T follicular helper cell (primary cell): ENCODE measurements at regions not wholly inside any gene's neighbourhood (a gene's known extent, or its start where the extent isn't known, plus 50 kb on each side); places are given as distances from the start of the nearest gene placed in this dataset.

Experiments used
- DNase-seq: peaks from one replicate; pipeline ENCODE4 v3.0.0-alpha.2; 2020; ENCODE audit warnings: low read depth

DNA sequence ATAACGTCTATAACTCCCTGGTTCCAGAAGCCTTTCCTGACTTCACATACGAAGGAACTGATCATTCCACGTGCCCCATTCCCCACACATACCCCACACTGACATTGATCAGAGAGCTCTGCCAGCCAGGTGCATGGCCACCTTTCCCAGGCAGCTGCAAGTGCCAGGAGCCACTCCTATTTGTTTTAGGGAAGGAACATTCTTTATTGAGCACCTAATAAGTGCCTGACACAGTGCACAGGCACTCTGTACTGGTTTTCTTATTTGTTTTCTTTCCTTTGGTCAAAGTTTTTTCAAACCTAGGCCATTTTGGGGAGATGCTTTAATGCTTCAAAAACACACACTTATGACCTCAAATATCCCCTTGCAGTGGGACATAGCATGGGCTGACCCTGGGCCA, 50.0 kb downstream of the PITPNM2 start:
- DNase-seq, result no peak

DNA sequence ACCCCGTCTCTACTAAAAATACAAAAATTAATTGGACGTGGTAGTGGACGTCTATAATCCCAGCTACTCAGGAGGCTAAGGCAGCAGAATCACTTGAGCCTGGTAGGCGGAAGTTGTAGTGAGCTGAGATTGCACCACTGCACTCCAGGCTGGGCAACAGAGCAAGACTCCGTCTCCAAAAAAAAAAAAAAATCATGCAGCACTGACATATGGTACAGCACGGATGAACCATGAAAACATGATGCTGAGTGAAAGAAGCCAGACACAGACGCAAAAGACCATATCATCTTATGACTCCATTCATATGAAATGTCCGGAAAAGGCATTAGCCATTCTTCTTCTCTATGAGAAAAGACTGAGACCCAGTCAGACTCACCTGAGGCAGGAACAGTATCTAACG, 50.4 kb downstream of the PITPNM2 start:
- no peak for DNase-seq

DNA sequence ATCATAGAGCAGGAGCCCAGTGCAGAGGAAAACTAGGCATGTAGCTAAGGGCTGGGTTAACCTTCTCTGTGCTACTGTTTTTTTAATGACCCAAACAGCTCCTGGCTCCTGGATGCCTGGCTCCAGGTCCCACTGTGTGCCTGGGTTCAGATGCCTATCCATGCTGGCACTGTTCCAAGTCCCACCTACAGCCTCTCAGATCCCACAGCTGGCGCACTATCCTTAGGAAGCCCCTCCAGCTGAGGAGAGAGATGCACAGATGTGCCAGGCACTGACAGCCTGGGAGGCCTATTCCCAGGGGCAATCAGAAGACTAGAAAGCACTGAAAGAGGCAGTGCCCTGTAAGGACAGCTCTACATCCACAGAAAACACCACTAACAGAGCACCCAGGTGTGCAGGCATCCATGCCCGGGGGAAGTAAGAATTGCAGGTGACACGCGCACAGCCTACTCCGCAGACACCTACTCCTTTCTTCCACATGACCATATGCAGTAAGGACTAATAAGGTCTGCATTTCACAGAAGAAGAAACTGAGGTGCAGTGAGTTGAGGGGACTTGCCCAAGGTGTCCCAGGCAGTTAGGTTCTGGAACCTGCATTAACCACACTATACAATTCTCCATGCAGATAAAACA, 51.2 kb downstream of the PITPNM2 start:
- DNase-seq, result no peak

DNA sequence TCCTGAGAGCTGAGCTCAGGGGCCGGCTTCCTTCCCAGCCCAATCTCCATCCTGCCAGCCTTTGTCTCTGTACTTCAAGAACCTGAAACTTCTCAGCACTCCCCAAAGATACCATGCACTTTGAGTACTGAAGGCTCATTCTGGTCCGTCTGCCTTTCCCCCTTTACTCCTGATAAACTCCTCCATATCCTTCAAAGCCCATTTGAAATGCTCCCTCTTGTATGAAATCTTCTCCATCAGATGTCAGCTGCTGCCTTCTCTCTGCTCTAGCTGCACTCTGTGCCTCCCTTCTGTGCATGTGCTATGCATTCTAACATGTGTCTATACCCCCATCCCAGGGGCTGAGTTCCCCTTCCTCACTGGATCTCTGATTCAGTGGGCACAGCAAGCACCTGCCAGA, 52.1 kb downstream of the PITPNM2 start:
- DNase-seq, result no peak

DNA sequence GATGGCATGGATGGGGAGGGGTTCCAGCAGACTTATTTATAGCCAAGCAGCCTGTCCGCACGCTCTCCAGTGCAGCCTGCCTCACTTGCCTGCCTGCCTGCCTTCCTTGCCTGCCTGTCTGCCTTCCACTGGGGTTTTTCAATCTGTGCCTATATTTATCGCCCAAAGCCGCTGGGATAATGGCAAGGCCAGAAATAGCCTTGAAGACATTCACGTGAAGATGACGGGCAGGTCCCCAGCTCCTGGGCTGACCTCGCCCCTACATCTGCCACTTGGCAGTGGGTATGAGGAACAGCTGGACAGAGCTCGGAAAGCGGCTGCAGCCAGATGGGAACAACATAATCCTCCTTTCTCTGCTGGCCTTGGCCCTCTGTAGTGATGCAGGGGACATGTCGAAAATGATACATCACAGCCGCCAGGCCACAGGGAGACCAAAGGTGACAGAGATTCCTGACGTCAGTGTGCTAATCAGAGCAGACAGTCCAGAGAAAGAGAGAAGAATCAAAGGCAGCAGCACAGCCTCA, 53.3 kb downstream of the PITPNM2 start:
- no peak for DNase-seq

DNA sequence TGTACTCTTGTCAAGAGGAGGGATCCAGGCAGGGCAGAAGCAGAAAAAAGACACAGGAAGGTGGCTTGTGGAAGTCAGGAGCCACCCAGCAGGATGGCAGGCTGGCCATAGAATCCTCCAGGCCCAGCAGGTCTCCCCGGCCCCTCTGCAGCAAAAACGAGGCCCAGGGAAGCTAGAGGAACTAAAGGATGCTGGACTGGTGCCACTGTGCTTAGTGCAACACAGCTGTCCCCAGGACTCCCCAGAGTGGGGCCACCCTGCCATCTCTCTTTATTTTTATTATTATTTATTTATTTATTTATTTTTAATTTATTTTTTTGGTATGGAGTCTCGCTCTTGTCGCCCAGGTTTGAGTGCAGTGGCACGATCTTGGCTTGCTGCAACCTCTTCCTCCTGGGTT, 54.1 kb downstream of the PITPNM2 start:
- DNase-seq, result no peak

DNA sequence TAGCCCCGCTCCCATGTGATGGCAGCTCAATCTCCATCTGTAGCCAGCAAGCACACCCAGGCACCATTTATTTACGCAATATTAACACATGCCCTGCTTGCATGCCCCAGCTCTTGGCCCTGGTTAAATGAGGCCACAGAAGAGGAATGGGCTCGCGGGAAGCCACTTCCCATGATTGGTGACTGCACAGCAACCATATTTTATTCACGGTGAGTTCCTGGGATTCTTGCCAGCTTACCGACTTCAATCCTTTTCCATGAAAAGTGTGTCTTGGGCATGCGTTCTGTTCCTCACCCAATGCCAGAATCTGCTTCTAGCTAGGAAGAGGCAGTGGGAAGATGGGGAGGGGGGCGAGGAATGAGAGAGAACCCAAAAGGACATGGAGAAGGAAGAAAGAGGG, 54.7 kb downstream of the PITPNM2 start:
- no peak for DNase-seq

DNA sequence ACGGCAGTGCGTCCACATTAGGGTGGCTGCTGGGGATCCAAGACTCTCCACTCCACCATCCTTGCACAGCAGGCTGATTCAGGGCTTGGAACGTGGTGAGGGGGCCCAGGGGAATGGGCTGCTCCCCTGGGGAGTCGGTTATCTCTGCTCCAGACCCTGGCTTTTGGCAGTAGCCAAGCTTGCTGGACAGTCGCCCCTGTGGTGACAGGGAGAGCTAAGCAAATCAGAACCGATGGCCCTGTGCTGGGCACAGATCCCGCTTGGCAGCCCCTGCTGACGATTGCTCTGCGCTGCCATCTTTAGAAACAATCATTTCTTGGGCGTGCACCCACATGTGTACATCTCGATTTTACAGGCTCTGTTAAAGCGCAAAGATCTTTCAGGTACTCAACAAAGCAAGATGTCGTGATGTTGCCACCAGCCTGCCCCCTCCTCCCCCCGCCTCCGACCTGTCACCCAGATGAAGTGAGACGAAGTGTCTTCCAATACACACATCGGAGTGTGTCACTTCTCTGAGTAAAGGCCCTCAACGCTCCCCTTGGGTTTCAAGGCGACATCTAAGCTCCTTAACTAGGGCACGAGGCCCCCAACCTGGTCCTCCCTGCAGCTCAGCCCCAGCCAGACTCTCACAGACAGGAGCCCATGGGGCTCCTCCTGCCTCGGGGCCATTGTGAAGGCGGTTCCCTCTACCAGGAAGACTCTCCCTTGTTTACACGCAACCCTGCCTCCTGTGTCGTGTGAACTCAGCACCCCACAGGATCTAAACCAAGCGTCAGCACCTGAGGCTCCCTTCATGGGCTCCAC, 55.6 kb downstream of the PITPNM2 start:
- DNase-seq, result no peak

DNA sequence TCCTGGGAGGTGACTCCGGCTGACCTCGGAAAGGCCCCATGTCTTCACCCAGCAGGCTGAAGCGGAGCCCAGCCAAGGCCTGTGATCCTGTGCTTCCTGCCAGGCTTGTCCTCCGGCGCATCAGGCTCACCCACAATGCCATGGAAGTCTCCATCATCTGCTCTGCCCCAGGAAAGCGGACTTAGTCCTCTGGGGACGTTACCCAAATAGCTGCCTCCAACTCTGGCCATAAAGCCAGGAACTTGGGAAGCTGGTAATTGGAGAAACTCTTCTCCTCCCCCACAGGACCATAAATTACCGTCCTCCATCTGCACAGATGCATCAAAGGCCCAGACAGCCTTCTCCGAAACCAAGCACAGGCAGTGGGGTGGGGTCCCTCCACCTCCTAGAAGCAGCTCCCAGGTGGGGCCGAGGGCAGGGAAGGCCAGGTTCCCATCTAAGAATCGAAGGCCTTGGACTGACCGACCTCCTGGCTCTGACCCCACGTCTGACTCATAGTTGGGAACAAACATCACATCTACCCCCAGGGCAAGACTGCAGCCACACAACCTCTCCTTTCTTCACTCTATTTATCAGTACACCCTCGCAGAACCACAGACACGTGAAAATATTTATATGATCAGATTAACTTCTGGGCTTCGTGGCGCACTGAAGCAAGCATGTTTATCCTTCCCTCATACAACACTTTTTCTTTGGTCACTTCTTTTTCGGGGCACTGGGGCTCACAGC, 56.4 kb downstream of the PITPNM2 start:
- no peak for DNase-seq

DNA sequence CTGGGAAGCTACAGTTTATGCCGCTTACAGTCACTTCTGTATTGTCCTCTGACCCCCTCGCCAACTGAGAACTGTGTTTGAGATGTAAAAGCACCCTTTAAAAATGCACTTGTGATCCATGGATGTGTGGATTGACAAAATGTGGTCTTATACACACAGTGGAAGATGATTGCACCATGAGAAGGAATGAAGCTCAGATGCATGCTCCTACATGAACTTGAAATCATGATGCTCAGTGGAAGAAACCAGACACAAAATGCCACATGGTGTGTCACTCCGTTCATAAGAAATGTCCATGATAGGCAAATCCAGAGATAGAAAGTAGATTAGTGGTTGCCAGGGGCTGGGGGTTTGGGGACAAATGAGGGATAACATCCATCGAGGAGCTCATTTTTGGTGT, 58.0 kb downstream of the PITPNM2 start:
- DNase-seq, result no peak

DNA sequence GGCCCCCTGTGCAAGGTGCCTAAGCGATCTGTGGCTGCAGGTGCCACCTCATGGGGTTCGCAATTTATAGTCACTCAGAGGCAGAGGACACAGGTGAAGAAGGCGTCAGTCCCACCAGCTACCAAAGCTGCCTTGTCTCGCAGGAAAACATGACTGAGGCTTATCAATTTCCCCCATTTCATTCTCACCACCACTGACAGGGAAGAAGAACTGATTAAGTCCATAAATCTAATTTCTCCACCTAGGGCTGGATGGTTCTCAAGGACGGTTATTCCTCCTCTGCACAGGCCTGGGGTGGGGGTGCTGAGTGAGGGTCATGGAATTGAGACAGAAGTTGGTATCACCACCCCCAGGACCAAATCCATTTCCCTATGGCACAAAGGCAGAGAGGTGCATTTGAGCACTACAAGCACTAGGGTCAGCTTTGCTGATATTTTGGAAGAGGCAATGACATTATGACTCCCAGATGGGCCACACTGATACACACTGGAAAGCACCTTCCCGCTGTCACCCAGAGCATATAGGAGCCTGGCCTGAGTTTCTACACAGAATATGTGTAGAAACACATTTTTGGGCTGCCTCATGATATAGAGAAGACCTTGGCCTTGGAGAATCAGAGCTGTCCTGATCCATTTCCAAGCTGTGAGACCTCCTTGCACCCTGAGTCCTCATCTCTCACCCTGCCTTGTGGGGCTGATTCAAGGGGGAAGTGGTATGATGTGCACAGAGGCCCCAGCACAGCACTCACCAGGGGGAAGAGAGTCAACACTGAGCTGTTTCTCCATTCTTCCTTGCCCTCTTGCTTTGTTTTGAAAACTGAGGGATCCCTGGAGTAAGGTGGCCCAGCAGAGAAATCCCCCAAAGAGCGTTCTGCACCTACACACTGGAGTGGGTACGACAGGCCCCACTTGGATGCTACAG, 59.4 kb downstream of the PITPNM2 start:
- no peak for DNase-seq

DNA sequence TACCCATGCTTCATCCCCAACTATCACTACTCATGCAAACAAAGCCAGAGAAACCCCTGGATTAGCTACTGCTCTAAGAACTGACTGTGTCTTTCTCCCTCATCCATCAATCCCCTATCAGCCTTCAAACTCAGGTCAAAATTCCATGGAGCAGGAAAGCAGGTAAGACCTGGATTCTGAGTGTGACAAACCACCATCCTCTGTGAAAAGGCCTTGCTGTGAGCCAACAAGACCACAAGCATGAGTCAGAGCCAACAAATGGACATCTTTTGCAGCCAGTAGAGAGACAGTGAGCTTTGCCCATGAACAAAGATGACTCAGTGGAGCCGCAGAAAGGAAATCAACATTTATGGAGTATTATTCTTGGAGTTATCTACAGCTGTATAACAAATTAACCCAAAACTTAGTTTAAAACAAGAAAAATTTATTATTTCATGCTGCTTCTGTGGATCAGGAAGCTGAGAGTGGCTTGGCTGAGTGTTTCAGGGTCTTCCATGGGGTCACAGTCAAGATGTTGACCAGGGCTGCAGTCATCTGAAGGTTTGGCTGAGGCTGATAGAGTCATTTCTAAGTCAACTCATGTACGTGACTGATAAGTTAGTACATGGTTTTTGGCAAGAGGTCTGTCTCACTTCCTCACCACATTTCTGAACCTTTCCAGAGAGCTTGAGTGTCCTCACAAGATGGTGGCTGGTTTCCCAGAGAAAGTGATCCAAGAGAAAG, 61.1 kb downstream of the PITPNM2 start:
- no peak for DNase-seq

DNA sequence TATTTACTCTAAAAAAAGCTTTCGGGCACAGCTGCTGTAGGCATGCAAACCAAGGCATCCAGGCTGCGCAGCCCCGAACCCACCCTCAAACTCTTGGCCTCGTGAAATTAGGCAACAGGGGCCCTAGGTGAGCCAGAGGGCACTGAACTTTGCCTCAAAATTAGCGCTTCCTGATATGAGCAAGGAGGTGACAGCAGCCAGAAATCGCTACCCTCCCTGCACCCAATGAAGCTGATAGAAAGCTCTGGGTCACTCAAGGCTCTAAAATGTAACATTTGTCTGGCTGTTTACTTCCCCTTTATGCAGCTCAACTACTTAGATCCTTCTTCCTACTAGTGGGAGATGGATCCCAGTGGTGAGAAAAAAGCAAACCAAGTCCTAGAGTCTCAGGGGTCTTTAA, 61.8 kb downstream of the PITPNM2 start:
- no peak for DNase-seq

DNA sequence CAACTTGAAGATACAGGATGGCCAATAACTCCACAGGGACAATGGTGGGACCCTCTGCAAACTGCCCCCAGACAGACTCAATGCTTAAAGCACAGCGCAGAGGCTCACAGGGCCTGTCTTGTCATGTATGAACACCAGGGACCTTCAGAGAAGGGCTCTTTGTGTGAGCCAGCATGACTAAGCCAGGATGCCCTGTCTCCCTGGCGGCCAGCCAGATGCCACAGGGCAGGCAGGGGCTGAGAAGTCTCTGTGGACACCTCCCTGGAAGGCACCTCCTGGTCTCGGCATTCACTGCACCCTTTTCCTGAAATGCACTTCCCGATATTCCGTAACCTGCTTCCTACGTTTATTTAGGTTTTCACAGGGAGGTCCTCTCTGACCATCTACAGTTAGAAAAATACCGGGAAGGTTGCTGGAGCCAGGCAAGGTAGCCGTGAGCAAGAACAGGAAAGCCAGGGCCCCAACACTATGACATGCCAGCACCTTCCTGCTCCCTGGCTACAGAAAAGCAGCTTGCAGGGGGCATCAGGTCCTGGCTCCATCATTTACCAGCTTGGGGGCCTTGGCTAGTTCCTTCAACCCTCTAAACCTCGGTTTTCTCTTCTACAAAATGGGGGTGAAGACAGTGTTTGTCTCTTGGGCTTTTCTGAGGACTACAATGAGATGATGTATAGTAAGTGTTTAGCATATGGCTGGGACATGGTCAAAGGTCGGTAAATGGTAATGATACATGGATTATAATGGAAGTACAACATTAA, 65.0 kb downstream of the PITPNM2 start:
- no peak for DNase-seq

DNA sequence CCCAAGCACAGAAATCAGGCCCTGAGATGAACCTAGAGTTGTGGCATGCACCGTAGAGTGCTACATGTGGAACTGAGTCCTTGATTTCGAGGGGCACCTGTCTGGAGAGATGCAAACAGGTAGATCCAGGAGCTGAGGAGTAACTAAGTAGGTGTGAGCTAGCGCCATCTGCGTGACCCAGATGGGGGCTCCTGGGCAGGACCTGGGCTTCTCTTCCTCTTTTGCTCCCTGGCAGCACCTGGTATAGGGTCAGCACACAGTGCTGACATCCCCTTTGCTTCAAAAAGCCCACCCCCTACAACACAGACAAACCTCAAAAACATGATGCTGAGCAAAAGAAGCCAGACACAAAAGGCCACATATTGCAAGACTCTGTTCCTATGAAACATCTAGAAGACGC, 65.8 kb downstream of the PITPNM2 start:
- DNase-seq, result no peak

DNA sequence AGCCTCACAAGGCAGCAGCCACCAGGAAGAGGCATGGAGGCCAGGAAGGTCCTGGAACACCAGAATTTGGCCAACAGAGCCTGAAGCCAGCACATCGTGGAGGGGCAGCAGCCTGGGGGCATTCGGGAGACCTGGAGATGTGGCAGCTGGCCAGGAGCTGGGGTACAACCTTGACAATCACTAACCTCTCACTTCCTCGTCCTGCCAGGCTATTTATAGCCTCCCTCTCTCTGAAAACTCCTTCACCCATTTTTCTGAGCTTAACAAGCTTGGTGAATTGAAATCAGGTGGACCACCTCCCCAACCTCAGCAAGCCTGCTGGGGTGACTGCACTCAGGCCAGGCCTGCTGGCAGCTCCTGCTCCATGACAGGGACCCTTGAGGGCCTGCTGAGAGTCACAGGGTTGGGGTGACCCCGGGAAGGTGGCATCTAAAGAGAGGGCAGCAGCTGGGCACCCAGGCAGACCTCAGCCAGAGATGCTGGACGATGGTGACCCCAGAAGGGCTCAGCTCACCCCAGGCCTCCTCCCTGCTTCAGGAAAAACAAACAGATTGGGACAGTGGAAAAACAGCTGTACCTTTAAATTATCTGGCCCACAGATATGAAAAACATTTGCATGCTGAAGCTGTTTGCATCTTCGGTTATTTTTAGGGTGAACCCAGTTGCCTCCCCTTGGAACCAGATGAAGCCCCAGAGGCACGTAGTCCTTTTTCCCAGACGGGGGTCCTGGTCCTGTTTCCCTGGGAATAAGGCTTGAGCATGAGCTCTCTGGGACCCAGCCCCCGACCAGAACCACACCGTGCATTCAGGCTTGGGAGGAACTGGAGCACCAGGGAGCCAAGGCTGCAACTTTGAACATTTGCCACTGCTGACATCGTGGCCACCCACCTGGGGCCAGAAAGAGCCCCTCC, 67.0 kb downstream of the PITPNM2 start:
- DNase-seq, result no peak

DNA sequence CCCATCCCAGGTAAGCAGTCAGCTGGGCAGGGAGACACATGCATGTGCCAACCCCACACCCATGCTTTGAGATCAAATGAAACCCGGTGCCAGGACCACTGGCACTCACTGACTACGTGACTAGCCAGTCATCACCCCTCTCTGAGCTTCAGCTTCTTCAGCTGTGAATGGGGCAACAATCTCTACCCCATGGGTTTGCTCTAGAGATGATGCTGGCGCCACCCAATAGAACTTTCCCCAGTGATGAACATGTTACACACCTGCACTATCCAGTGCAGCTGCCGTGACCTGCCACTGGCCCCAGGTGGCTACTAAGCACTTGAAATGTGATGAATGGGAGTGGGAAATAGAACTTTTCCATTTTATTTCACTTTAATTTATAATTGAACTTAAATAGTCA, 70.3 kb downstream of the PITPNM2 start:
- no peak for DNase-seq

DNA sequence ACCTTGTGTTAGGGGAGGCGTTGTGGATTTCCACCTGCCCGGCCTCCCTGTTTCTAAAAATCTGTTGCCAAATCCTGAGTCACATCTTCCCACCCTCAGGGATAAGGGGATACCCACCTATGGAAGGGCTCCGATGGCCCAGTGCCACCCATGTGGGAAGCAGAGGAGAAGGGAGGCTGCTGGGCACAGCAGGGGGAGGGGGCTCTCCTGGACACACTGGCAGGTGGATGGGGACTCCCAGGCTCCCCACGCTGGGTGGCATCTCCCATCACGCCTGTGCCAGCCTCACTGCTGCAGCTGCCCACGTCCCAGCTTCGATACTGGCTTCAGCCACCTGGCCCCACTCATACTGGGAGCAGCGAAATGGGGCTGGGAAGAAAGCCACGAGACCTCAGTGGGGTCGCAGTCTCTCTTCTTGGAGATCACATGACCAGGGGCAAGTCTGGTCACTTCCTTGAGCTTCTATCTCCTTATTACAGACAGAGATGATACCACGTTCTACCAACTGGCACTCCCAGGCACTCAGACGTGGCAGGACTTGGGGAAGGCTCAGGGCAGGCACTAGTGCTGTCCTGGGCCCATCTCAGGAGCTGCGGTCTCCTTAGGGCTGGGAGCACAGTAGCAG, 72.2 kb downstream of the PITPNM2 start:
- no peak for DNase-seq

DNA sequence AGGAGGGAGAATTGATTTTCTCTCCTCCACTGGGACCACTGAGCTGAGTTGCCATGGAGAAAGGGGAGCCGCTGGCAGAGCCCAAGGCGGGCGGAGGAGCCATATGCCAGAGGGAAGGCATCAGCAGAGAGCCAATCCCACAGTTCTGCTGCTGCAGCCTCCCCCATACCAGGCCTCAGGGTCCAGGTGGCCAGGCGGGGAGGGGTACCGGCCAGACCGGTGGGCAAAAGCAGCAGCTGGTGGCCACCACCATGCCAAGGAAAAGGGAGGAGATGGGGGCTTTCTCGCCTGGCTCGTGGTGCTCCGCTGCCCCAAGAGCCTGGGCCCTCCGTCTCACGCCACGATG, 72.8 kb downstream of the PITPNM2 start:
- no peak for DNase-seq
